HG03558 (cell line): ENCODE measurements at regions not wholly inside any gene's neighbourhood (a gene's known extent, or its start where the extent isn't known, plus 50 kb on each side); places are given as distances from the start of the nearest gene placed in this dataset.
"Not testable (repeated sequence)": the region's sequence is repeated elsewhere in the genome, so short reads cannot be mapped to it uniquely, and the experiment has no call there.

Experiments used
- ATAC-seq: cut with Tn5 transposase; IDR thresholded peaks from one replicate; pipeline ENCODE4 v1.9.1; 2021; ENCODE audit warnings: moderate number of reproducible peaks; ENCODE audit not compliant: unreplicated experiment; ENCODE audit errors: extremely low read depth

- peak; percentile 63 for ATAC-seq
These were observed 415.0 kb downstream of the RPIA start for GRCh38 chr2:89106369-89107019.

- ATAC-seq: not testable (repeated sequence)
These were observed 421.0 kb downstream of the RPIA start for GRCh38 chr2:89112434-89112833.

GRCh38 chr2:89113286-89113685 is 421.8 kb downstream of the RPIA start:
- not testable (repeated sequence) for ATAC-seq

GRCh38 chr2:89129440-89129839 is 438.0 kb downstream of the RPIA start:
- ATAC-seq: not testable (repeated sequence)

- ATAC-seq: not testable (repeated sequence)
These were observed 439.3 kb downstream of the RPIA start for GRCh38 chr2:89130665-89131308.

GRCh38 chr2:89142959-89143358 is 451.5 kb downstream of the RPIA start:
- not testable (repeated sequence) for ATAC-seq

- not testable (repeated sequence) for ATAC-seq
These were observed 453.9 kb downstream of the RPIA start for GRCh38 chr2:89145342-89145741.

- ATAC-seq: not testable (repeated sequence)
These were observed 456.8 kb downstream of the RPIA start for GRCh38 chr2:89148256-89148655.

GRCh38 chr2:89151699-89152098 is 460.2 kb downstream of the RPIA start:
- not testable (repeated sequence) for ATAC-seq

- not testable (repeated sequence) for ATAC-seq
These were observed 461.0 kb downstream of the RPIA start for GRCh38 chr2:89152501-89152900.

GRCh38 chr2:89153210-89153609 is 461.7 kb downstream of the RPIA start:
- not testable (repeated sequence) for ATAC-seq

GRCh38 chr2:89154247-89154682 is 462.8 kb downstream of the RPIA start:
- ATAC-seq: not testable (repeated sequence)

GRCh38 chr2:89160306-89160705 is 468.8 kb downstream of the RPIA start:
- ATAC-seq: not testable (repeated sequence)

GRCh38 chr2:89161626-89162025 is 470.2 kb downstream of the RPIA start:
- not testable (repeated sequence) for ATAC-seq

GRCh38 chr2:89170506-89171173 is 479.2 kb downstream of the RPIA start:
- ATAC-seq: not testable (repeated sequence)

- not testable (repeated sequence) for ATAC-seq
These were observed 479.7 kb downstream of the RPIA start for GRCh38 chr2:89171174-89171519.

GRCh38 chr2:89177004-89177403 is 485.5 kb downstream of the RPIA start:
- ATAC-seq: not testable (repeated sequence)

- ATAC-seq: not testable (repeated sequence)
These were observed 490.7 kb downstream of the RPIA start for GRCh38 chr2:89182221-89182620.

- not testable (repeated sequence) for ATAC-seq
These were observed 493.3 kb downstream of the RPIA start for GRCh38 chr2:89184746-89185145.

- ATAC-seq: not testable (repeated sequence)
These were observed 504.3 kb downstream of the RPIA start for GRCh38 chr2:89195636-89196251.

- not testable (repeated sequence) for ATAC-seq
These were observed 505.2 kb downstream of the RPIA start for GRCh38 chr2:89196719-89197118.
